ENCODE measurements at regions not wholly inside any gene's neighbourhood (a gene's known extent, or its start where the extent isn't known, plus 50 kb on each side); places are given as distances from the start of the nearest gene placed in this dataset.

DNA sequence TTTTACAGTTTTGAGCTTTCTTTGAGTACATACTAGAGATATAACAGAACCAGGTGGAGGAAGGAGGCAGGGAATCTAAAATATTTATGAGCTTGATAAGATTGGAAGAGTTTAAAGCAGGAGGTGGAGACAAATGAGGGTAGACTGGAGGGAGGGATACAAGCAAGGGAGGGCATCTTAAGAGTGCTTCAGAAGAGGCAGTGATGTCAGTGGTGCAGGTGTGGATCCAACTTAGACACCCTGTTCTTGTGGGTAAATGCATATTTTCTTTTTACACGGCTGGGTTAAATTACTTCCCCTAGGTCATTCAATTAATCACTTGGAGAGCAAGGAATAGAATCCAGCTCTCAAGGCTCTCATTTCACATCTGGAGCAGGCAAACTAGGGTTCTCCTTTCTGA, 146.1 kb upstream of the LRIG3 start:
- TF ChIP-seq CTCF (IDR thresholded peaks at IDR 0.05), result no peak
- no peak for TF ChIP-seq POLR2AphosphoS5 (IDR thresholded peaks at IDR 0.05; ENCODE audit: low read depth, low read length)
- TF ChIP-seq, protein P1, sequence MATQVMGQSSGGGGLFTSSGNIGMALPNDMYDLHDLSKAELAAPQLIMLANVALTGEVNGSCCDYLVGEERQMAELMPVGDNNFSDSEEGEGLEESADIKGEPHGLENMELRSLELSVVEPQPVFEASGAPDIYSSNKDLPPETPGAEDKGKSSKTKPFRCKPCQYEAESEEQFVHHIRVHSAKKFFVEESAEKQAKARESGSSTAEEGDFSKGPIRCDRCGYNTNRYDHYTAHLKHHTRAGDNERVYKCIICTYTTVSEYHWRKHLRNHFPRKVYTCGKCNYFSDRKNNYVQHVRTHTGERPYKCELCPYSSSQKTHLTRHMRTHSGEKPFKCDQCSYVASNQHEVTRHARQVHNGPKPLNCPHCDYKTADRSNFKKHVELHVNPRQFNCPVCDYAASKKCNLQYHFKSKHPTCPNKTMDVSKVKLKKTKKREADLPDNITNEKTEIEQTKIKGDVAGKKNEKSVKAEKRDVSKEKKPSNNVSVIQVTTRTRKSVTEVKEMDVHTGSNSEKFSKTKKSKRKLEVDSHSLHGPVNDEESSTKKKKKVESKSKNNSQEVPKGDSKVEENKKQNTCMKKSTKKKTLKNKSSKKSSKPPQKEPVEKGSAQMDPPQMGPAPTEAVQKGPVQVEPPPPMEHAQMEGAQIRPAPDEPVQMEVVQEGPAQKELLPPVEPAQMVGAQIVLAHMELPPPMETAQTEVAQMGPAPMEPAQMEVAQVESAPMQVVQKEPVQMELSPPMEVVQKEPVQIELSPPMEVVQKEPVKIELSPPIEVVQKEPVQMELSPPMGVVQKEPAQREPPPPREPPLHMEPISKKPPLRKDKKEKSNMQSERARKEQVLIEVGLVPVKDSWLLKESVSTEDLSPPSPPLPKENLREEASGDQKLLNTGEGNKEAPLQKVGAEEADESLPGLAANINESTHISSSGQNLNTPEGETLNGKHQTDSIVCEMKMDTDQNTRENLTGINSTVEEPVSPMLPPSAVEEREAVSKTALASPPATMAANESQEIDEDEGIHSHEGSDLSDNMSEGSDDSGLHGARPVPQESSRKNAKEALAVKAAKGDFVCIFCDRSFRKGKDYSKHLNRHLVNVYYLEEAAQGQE (IDR thresholded peaks at IDR 0.05; ENCODE audit: insufficient read depth in 1 of 2, low read depth in 2 of 2, low read length in 1 of 2), result no peak
- TF ChIP-seq TCF7L2 (IDR thresholded peaks at IDR 0.05; ENCODE audit: low read depth, low read length), result no peak
- TF ChIP-seq SIN3A (IDR thresholded peaks at IDR 0.05; ENCODE audit: borderline replicate concordance, insufficient read depth, low read depth, low read length), result no peak
